ENCODE measurements at regions not wholly inside any gene's neighbourhood (a gene's known extent, or its start where the extent isn't known, plus 50 kb on each side); places are given as distances from the start of the nearest gene placed in this dataset.

- H3K9ac ChIP-seq (ENCODE audit: low read length): peak overlapping the region; percentile 59
- H3K79me2 ChIP-seq (ENCODE audit: insufficient read depth, low read length): no peaks in the 10 kb centered on the region
- no peaks in the 10 kb centered on the region for H3K36me3 ChIP-seq (ENCODE audit: insufficient read depth, low read length)
- no peaks in the 10 kb centered on the region for H4K20me1 ChIP-seq (ENCODE audit: insufficient read depth, low read length)
- TF ChIP-seq EZH2 (IDR thresholded peaks at IDR 0.05; ENCODE audit: insufficient read depth, low read length) (no peak), CTCF (IDR thresholded peaks at IDR 0.05; ENCODE audit: insufficient read depth, low read depth, low read length) (no peak)
- H3K27ac Mint-ChIP-seq (ENCODE audit: unreplicated experiment): peak overlapping the region; percentile 15
- no peak overlapping the region for H2AFZ ChIP-seq (ENCODE audit: low read depth, low read length)
- no peaks in the 10 kb centered on the region for H3K9me3 Mint-ChIP-seq (ENCODE audit: unreplicated experiment)
- H3K9me3 ChIP-seq (ENCODE audit: insufficient read depth, low read depth, low read length): no peaks in the 10 kb centered on the region
- H3K27me3 Mint-ChIP-seq (ENCODE audit: low read depth, unreplicated experiment): no peaks in the 10 kb centered on the region
- peak overlapping the region; percentile 57 for H3K27ac ChIP-seq (ENCODE audit: low read depth, low read length)
- no peak overlapping the region for H3K4me3 Mint-ChIP-seq (ENCODE audit: unreplicated experiment)
- H3K4me1 Mint-ChIP-seq (ENCODE audit: low read depth, unreplicated experiment): peaks cover 8% of the 10 kb centered on the region
- no peaks in the 10 kb centered on the region for H3K27me3 ChIP-seq (ENCODE audit: insufficient read depth, low read length)
- FAIRE-seq (no peak), DNase-seq (ENCODE audit: low read depth) (peak; percentile 25)
- peak overlapping the region; percentile 1 for H3K4me3 ChIP-seq (ENCODE audit: insufficient read depth, low read depth, low read length)
- peak overlapping the region; percentile 73 for H3K4me2 ChIP-seq (ENCODE audit: low read length)
- H3K4me1 ChIP-seq (ENCODE audit: insufficient read depth, low read length): peaks cover 9% of the 10 kb centered on the region
- H3K36me3 Mint-ChIP-seq (ENCODE audit: low read depth, unreplicated experiment): no peaks in the 10 kb centered on the region
These were observed 270.0 kb downstream of the SLITRK6 start for GRCh38 chr13:85529218-85529594.

GRCh38 chr13:85528491-85529217, 270.6 kb downstream of the SLITRK6 start:
- Histone ChIP-seq H3K4me3 (ENCODE audit: insufficient read depth, low read depth, low read length) (peak overlapping the region; percentile 1), H3K36me3 (ENCODE audit: insufficient read depth, low read length) (no peaks in the 10 kb centered on the region), H2AFZ (ENCODE audit: low read depth, low read length) (no peak overlapping the region), H4K20me1 (ENCODE audit: insufficient read depth, low read length) (no peaks in the 10 kb centered on the region), H3K4me1 (ENCODE audit: insufficient read depth, low read length) (peaks cover 9% of the 10 kb centered on the region), H3K27me3 (ENCODE audit: insufficient read depth, low read length) (no peaks in the 10 kb centered on the region), H3K4me2 (ENCODE audit: low read length) (peak overlapping the region; percentile 73), H3K27ac (ENCODE audit: low read depth, low read length) (peak overlapping the region; percentile 57), H3K79me2 (ENCODE audit: insufficient read depth, low read length) (no peaks in the 10 kb centered on the region), H3K9me3 (ENCODE audit: insufficient read depth, low read depth, low read length) (no peaks in the 10 kb centered on the region), H3K9ac (ENCODE audit: low read length) (peak overlapping the region; percentile 59)
- Mint-ChIP-seq H3K4me3 (ENCODE audit: unreplicated experiment) (no peak overlapping the region), H3K4me1 (ENCODE audit: low read depth, unreplicated experiment) (peaks cover 8% of the 10 kb centered on the region), H3K9me3 (ENCODE audit: unreplicated experiment) (no peaks in the 10 kb centered on the region), H3K27ac (ENCODE audit: unreplicated experiment) (peak overlapping the region; percentile 15), H3K36me3 (ENCODE audit: low read depth, unreplicated experiment) (no peaks in the 10 kb centered on the region), H3K27me3 (ENCODE audit: low read depth, unreplicated experiment) (no peaks in the 10 kb centered on the region)
- FAIRE-seq (peak; percentile 23), DNase-seq (ENCODE audit: low read depth) (peak; percentile 92)
- TF ChIP-seq CTCF (IDR thresholded peaks at IDR 0.05; ENCODE audit: insufficient read depth, low read depth, low read length) (no peak), EZH2 (IDR thresholded peaks at IDR 0.05; ENCODE audit: insufficient read depth, low read length) (no peak)

- Histone ChIP-seq H3K27me3 (ENCODE audit: insufficient read depth, low read length) (no peaks in the 10 kb centered on the region), H3K36me3 (ENCODE audit: insufficient read depth, low read length) (no peaks in the 10 kb centered on the region), H3K4me2 (ENCODE audit: low read length) (no peak overlapping the region), H2AFZ (ENCODE audit: low read depth, low read length) (no peak overlapping the region), H3K4me1 (ENCODE audit: insufficient read depth, low read length) (peaks cover 9% of the 10 kb centered on the region), H3K4me3 (ENCODE audit: insufficient read depth, low read depth, low read length) (no peak overlapping the region), H3K27ac (ENCODE audit: low read depth, low read length) (no peak overlapping the region), H3K9me3 (ENCODE audit: insufficient read depth, low read depth, low read length) (no peaks in the 10 kb centered on the region), H3K79me2 (ENCODE audit: insufficient read depth, low read length) (no peaks in the 10 kb centered on the region), H4K20me1 (ENCODE audit: insufficient read depth, low read length) (no peaks in the 10 kb centered on the region), H3K9ac (ENCODE audit: low read length) (no peak overlapping the region)
- TF ChIP-seq CTCF (IDR thresholded peaks at IDR 0.05; ENCODE audit: insufficient read depth, low read depth, low read length) (no peak), EZH2 (IDR thresholded peaks at IDR 0.05; ENCODE audit: insufficient read depth, low read length) (no peak)
- DNase-seq (ENCODE audit: low read depth) (no peak), FAIRE-seq (no peak)
- Mint-ChIP-seq H3K27me3 (ENCODE audit: low read depth, unreplicated experiment) (no peaks in the 10 kb centered on the region), H3K4me1 (ENCODE audit: low read depth, unreplicated experiment) (peaks cover 8% of the 10 kb centered on the region), H3K27ac (ENCODE audit: unreplicated experiment) (no peak overlapping the region), H3K9me3 (ENCODE audit: unreplicated experiment) (no peaks in the 10 kb centered on the region), H3K4me3 (ENCODE audit: unreplicated experiment) (no peak overlapping the region), H3K36me3 (ENCODE audit: low read depth, unreplicated experiment) (no peaks in the 10 kb centered on the region)
These were observed 271.9 kb downstream of the SLITRK6 start for GRCh38 chr13:85527316-85527715.

All from astrocyte (in vitro differentiated cells and primary cell).